AG08396 (cell line): ENCODE measurements at regions not wholly inside any gene's neighbourhood (a gene's known extent, or its start where the extent isn't known, plus 50 kb on each side); places are given as distances from the start of the nearest gene placed in this dataset.

ENCODE experiments used
- DNase-seq: peaks from one replicate; pipeline ENCODE4 v3.0.0; 2012; ENCODE audit warnings: low spot score, mixed read lengths

- DNase-seq, result no peak
Measured at GRCh38 chr1:217373761-217374701, 256.9 kb downstream of the GPATCH2 start.

- DNase-seq, result no peak
Measured at GRCh38 chr1:217372049-217372970, 258.6 kb downstream of the GPATCH2 start.

GRCh38 chr1:217370757-217371156 lies 260.1 kb downstream of the GPATCH2 start:
- no peak for DNase-seq

- DNase-seq, result no peak
Measured at GRCh38 chr1:217369996-217370551, 260.8 kb downstream of the GPATCH2 start.

- no peak for DNase-seq
Measured at GRCh38 chr1:217369271-217369981, 261.5 kb downstream of the GPATCH2 start.

GRCh38 chr1:217364220-217364619 lies 266.7 kb downstream of the GPATCH2 start:
- no peak for DNase-seq

GRCh38 chr1:217363319-217363718 lies 267.6 kb downstream of the GPATCH2 start:
- peak; percentile 10 for DNase-seq

- no peak for DNase-seq
Measured at GRCh38 chr1:217360510-217360909, 270.4 kb downstream of the GPATCH2 start.

GRCh38 chr1:217354895-217355294 lies 276.0 kb downstream of the GPATCH2 start:
- no peak for DNase-seq

GRCh38 chr1:217348960-217349664 lies 281.8 kb downstream of the GPATCH2 start:
- DNase-seq, result no peak

GRCh38 chr1:217344712-217345111 lies 286.2 kb downstream of the GPATCH2 start:
- no peak for DNase-seq

GRCh38 chr1:217343907-217344306 lies 287.0 kb downstream of the GPATCH2 start:
- DNase-seq, result no peak

- DNase-seq, result no peak
Measured at GRCh38 chr1:217342105-217342504, 288.8 kb downstream of the GPATCH2 start.

GRCh38 chr1:217336724-217337123 lies 294.2 kb downstream of the GPATCH2 start:
- no peak for DNase-seq

- peak; percentile 49 for DNase-seq
Measured at GRCh38 chr1:217333939-217334338, 297.0 kb downstream of the GPATCH2 start.

- DNase-seq, result no peak
Measured at GRCh38 chr1:217332431-217333065, 298.3 kb downstream of the GPATCH2 start.

GRCh38 chr1:217331698-217332097 lies 299.2 kb downstream of the GPATCH2 start:
- DNase-seq, result no peak

GRCh38 chr1:217327901-217328300 lies 303.0 kb downstream of the GPATCH2 start:
- DNase-seq, result no peak

- DNase-seq, result no peak
Measured at GRCh38 chr1:217322834-217323233, 308.1 kb downstream of the GPATCH2 start.

- no peak for DNase-seq
Measured at GRCh38 chr1:217315346-217315745, 315.5 kb downstream of the GPATCH2 start.

GRCh38 chr1:217313096-217313495 lies 317.8 kb downstream of the GPATCH2 start:
- no peak for DNase-seq
